Neuron (in vitro differentiated cells): ENCODE measurements at regions not wholly inside any gene's neighbourhood (a gene's known extent, or its start where the extent isn't known, plus 50 kb on each side); places are given as distances from the start of the nearest gene placed in this dataset.

Experiments used
- H2AFZ ChIP-seq: one replicate; pipeline ENCODE4 v1.6.1; 2013; ENCODE audit warnings: low read depth, mild to moderate bottlenecking, inconsistent platforms, low read length, moderate library complexity
- H3K27me3 ChIP-seq: one replicate; pipeline ENCODE4 v1.6.1; 2013; ENCODE audit warnings: low read length; ENCODE audit not compliant: insufficient read depth
- H3K36me3 ChIP-seq: one replicate; pipeline ENCODE4 v1.6.1; 2013; ENCODE audit warnings: low read length; ENCODE audit not compliant: insufficient read depth
- H3K4me1 ChIP-seq: one replicate; pipeline ENCODE4 v1.6.1; 2013; ENCODE audit warnings: low read length; ENCODE audit not compliant: insufficient read depth
- H3K4me3 ChIP-seq: 2 replicates; pipeline ENCODE4 v1.5.1; 2013; ENCODE audit warnings: mild to moderate bottlenecking, low read length, moderate library complexity
- H3K9me3 ChIP-seq: one replicate; pipeline ENCODE4 v1.6.1; 2013; ENCODE audit warnings: low read length

- H3K27me3 ChIP-seq = no peaks in the 10 kb centered on the region
- H3K4me3 ChIP-seq = no peak overlapping the region
- H2AFZ ChIP-seq = no peak overlapping the region
- no peaks in the 10 kb centered on the region for H3K9me3 ChIP-seq
- H3K4me1 ChIP-seq = no peaks in the 10 kb centered on the region
- no peaks in the 10 kb centered on the region for H3K36me3 ChIP-seq
These were observed 323.1 kb upstream of the FBXO33 start for GRCh38 chr14:39755269-39755878.

DNA sequence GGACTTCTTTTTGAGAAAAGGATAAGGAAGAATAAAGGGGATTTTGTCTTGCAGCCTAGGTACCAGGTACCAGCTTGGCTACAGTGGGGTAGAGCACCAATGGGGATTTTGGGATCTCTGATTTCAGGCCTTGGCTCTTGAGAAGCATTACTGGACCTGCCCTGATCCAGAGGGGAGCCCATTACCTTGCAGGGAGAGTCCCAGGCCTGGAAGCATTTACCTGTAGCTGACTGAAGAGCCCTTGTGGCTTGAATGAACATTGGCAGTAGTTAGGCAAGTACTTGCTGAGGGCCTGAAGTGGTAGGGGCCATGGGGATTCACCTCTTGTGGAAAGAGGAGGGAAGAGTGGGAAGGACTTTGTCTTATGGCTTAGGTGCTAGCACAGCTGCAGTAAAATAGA lies 308.2 kb upstream of the FBXO33 start:
- no peaks in the 10 kb centered on the region for H3K36me3 ChIP-seq
- H3K9me3 ChIP-seq = no peaks in the 10 kb centered on the region
- H3K27me3 ChIP-seq = no peaks in the 10 kb centered on the region
- H3K4me3 ChIP-seq = no peak overlapping the region
- no peaks in the 10 kb centered on the region for H3K4me1 ChIP-seq
- no peak overlapping the region for H2AFZ ChIP-seq

DNA sequence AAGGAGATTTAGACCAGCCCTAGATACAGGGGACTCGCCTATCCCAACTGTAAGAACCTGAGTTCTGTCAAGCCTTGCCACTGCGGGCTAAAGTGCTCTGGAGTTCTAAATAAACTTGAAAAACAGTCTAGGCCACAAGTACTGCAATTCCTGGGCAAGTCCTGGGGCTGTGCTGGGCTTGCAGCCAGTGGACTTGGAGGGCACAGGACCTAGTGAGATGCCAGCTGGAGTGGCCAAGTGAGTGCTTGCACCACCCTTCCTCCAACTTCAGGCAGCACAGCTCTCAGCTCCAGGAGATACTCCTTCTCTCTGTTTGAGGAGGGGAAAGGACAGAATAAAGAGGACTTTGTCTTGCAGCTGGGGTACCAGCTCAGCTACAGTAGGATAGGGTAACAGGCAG lies 307.6 kb upstream of the FBXO33 start:
- Histone ChIP-seq H3K9me3 (no peaks in the 10 kb centered on the region), H3K4me1 (no peaks in the 10 kb centered on the region), H3K27me3 (no peaks in the 10 kb centered on the region), H3K4me3 (no peak overlapping the region), H2AFZ (no peak overlapping the region), H3K36me3 (no peaks in the 10 kb centered on the region)

GRCh38 chr14:39734306-39734705 lies 302.1 kb upstream of the FBXO33 start:
- Histone ChIP-seq H2AFZ (no peak overlapping the region), H3K36me3 (no peaks in the 10 kb centered on the region), H3K4me1 (no peaks in the 10 kb centered on the region)

DNA sequence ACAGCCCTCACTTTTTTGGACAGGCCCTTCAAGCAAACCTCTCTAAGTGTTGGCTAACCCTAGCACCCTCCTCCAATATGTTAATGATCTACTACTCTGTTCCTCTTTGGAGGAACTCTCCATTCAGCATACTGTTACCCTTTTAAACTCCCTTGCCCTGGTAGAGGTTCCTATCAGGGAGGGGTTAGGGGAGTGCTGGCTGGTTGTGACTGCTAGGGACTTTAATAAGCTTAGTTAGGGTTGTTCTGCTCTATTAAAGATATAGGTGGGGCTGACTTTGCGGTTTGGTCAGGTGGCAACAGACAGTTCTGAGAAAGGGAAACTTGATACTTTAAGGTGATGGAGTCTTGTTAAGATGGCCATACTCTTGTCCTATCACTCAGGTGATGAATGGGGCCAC lies 301.5 kb upstream of the FBXO33 start:
- H3K9me3 ChIP-seq = no peaks in the 10 kb centered on the region
- H3K36me3 ChIP-seq = no peaks in the 10 kb centered on the region
- no peak overlapping the region for H2AFZ ChIP-seq
- H3K4me3 ChIP-seq = no peak overlapping the region
- no peaks in the 10 kb centered on the region for H3K4me1 ChIP-seq
- no peaks in the 10 kb centered on the region for H3K27me3 ChIP-seq

More at GRCh38 chr14:39734306-39734705, 302.1 kb upstream of the FBXO33 start:
- Histone ChIP-seq H3K27me3 (no peaks in the 10 kb centered on the region), H3K4me3 (no peak overlapping the region), H3K9me3 (no peaks in the 10 kb centered on the region)

DNA sequence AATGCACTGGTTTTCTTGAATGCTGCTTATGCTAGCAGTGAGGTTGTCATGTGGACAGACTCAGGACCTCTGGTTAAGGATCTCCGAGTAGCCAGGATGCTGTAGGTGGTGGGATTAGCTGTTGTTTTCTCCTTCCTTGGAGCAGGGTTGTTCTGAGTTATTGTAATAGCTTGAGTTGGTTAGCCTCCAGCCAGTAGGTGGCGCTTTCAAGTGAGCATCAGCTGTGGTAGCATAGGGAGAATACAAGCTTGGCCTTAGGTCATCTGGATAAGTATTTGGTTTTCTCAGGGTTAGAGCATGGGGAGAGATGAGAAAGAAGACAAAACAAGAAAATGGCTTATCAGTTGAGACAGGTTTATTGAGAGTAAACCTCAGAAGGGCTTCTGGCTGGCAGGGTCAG lies 299.7 kb upstream of the FBXO33 start:
- Histone ChIP-seq H3K4me3 (no peak overlapping the region), H3K36me3 (no peaks in the 10 kb centered on the region), H3K9me3 (no peaks in the 10 kb centered on the region), H3K4me1 (no peaks in the 10 kb centered on the region), H2AFZ (no peak overlapping the region), H3K27me3 (no peaks in the 10 kb centered on the region)

GRCh38 chr14:39726563-39726962 lies 294.3 kb upstream of the FBXO33 start:
- H3K4me1 ChIP-seq = no peaks in the 10 kb centered on the region

DNA sequence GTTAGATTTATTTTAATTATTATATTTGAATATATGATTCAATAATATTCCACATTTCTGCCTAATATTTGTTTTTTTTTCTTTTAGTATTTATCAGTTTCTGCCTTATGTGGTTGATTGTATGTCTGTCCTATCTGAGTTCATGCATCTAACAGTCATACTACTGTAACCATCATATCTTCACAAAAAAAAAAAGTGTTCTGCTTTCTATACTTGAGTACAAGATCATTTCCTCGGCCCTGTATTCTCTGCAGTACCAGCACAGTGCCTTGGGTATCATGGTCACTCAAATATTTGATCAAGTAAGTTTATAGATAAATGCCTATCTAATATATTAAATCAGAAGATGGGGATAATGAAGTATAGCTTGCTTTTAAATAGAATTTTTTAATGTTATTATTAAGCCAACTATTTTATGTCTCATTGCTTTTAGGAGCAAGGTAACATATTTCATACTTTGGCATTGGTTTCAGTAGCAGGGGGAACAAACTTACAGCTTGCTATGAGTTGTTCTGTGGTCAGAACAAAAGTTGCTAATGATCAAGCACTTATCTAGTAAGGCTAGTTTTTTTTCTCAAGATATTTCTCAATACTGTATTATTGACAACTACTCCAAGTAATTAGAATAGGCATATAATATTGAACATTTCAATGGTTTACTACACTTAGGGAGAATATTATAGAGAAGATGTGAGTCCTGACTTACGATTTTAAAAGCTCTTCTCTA lies 290.5 kb upstream of the FBXO33 start:
- Histone ChIP-seq H2AFZ (no peak overlapping the region), H3K36me3 (no peaks in the 10 kb centered on the region), H3K27me3 (no peaks in the 10 kb centered on the region), H3K4me1 (no peaks in the 10 kb centered on the region), H3K9me3 (no peaks in the 10 kb centered on the region), H3K4me3 (no peak overlapping the region)

More at GRCh38 chr14:39726563-39726962, 294.3 kb upstream of the FBXO33 start:
- H3K27me3 ChIP-seq = no peaks in the 10 kb centered on the region
- no peaks in the 10 kb centered on the region for H3K9me3 ChIP-seq
- H3K36me3 ChIP-seq = no peaks in the 10 kb centered on the region
- H3K4me3 ChIP-seq = no peak overlapping the region
- H2AFZ ChIP-seq = no peak overlapping the region

GRCh38 chr14:39716987-39717570 lies 284.8 kb upstream of the FBXO33 start:
- Histone ChIP-seq H2AFZ (no peak overlapping the region), H3K27me3 (no peaks in the 10 kb centered on the region), H3K4me3 (no peak overlapping the region), H3K9me3 (no peaks in the 10 kb centered on the region), H3K4me1 (no peaks in the 10 kb centered on the region), H3K36me3 (no peaks in the 10 kb centered on the region)

- Histone ChIP-seq H3K4me3 (no peak overlapping the region), H3K36me3 (no peaks in the 10 kb centered on the region), H3K4me1 (no peaks in the 10 kb centered on the region), H3K9me3 (no peaks in the 10 kb centered on the region), H2AFZ (no peak overlapping the region), H3K27me3 (no peaks in the 10 kb centered on the region)
These were observed 280.2 kb upstream of the FBXO33 start for GRCh38 chr14:39712293-39712999.

DNA sequence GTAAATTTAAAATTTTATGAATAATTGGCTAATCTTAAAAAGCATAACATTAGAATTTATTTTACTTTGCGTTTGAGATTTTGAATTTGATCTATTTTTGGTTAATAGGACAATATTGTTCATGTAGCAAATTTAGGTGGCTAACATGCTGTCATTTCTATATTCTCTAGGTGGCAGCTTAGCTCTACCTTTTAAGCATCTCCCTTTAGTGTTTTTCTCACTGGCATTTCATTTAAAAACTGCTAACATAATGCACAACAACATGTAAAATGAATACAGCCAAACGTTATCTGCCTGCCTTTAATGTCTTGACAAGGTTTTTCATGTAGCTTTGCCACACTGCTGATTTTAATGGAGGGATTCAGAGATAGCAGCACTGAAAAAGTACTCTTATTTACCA lies 272.4 kb upstream of the FBXO33 start:
- Histone ChIP-seq H3K4me1 (no peaks in the 10 kb centered on the region), H3K4me3 (no peak overlapping the region), H3K36me3 (no peaks in the 10 kb centered on the region)

DNA sequence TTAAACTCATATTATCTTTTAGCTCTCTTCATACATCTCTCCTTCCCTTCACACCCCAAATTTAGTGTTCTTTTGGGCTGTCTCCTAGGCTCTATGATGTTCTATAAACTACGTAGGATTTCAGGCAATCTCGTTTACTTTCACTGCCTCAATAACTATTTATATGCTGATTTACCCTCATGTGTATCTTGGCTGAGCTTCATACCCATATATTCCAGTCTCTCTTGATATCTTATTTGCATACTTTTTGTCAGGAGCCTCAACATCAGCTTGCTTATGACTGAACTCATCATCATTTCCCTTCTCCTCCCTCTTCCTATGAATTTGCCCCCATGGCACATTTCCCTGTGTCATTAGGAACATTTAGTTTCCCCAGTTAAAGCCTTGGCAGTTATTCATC lies 262.1 kb upstream of the FBXO33 start:
- Histone ChIP-seq H3K4me3 (no peak overlapping the region), H3K9me3 (no peaks in the 10 kb centered on the region), H3K4me1 (no peaks in the 10 kb centered on the region), H2AFZ (no peak overlapping the region), H3K36me3 (no peaks in the 10 kb centered on the region), H3K27me3 (no peaks in the 10 kb centered on the region)

More for the DNA sequence above, 272.4 kb upstream of the FBXO33 start:
- Histone ChIP-seq H3K27me3 (no peaks in the 10 kb centered on the region), H3K9me3 (no peaks in the 10 kb centered on the region), H2AFZ (no peak overlapping the region)

- H3K27me3 ChIP-seq = no peaks in the 10 kb centered on the region
- no peaks in the 10 kb centered on the region for H3K36me3 ChIP-seq
- peaks cover 30% of the 10 kb centered on the region for H3K4me1 ChIP-seq
- H3K9me3 ChIP-seq = no peaks in the 10 kb centered on the region
- H3K4me3 ChIP-seq = no peak overlapping the region
- H2AFZ ChIP-seq = peak overlapping the region; percentile 48
These were observed 251.5 kb upstream of the FBXO33 start for GRCh38 chr14:39683691-39684260.
